Neuronal stem cell (in vitro differentiated cells): ENCODE measurements at regions not wholly inside any gene's neighbourhood (a gene's known extent, or its start where the extent isn't known, plus 50 kb on each side); places are given as distances from the start of the nearest gene placed in this dataset.

Experiments
- DNase-seq: peaks from one replicate; pipeline ENCODE4 v3.0.0-alpha.2; 2013; ENCODE audit warnings: low spot score
- H2AFZ ChIP-seq: one replicate; pipeline ENCODE4 v1.6.1; 2013; ENCODE audit warnings: mild to moderate bottlenecking, low read length, inconsistent platforms
- H2AK5ac ChIP-seq: 2 replicates; pipeline ENCODE4 v1.6.1; 2013; ENCODE audit warnings: low read depth, mild to moderate bottlenecking, inconsistent platforms, low read length, moderate library complexity, mixed read lengths
- H2BK120ac ChIP-seq: 2 replicates; pipeline ENCODE4 v1.6.1; 2013; ENCODE audit warnings: low read depth, mild to moderate bottlenecking, inconsistent platforms, low read length, moderate library complexity, mixed read lengths
- H2BK12ac ChIP-seq: one replicate; pipeline ENCODE4 v1.6.1; 2013; ENCODE audit warnings: low read length, inconsistent platforms
- H2BK15ac ChIP-seq: 2 replicates; pipeline ENCODE4 v1.6.1; 2013; ENCODE audit warnings: mild to moderate bottlenecking, low read length, inconsistent platforms, mixed read lengths
- H2BK5ac ChIP-seq: one replicate; pipeline ENCODE4 v1.6.1; 2013; ENCODE audit warnings: inconsistent platforms, mild to moderate bottlenecking, low read length, moderate library complexity
- H3K14ac ChIP-seq: one replicate; pipeline ENCODE4 v1.6.1; 2013; ENCODE audit warnings: low read length, inconsistent platforms
- H3K18ac ChIP-seq: 2 replicates; pipeline ENCODE4 v1.6.1; 2013; ENCODE audit warnings: low read length, inconsistent platforms
- H3K23ac ChIP-seq: 2 replicates; pipeline ENCODE4 v1.6.1; 2013; ENCODE audit warnings: low read depth, mild to moderate bottlenecking, mixed read lengths, low read length, inconsistent platforms; ENCODE audit not compliant: poor library complexity
- H3K27ac ChIP-seq: replicated peaks from 3 replicates; pipeline ENCODE4 v1.5.1; 2013; ENCODE audit warnings: low read length, inconsistent platforms
- H3K27me3 ChIP-seq, 3 experiments: 2 replicates each; pipeline ENCODE4 v1.6.1; 2013; ENCODE audit warnings: low read length in 3 of 3, mild to moderate bottlenecking in 2 of 3, inconsistent platforms in 1 of 3, low read depth in 1 of 3, mixed read lengths in 1 of 3, moderate library complexity in 1 of 3; ENCODE audit not compliant: control insufficient read depth in 3 of 3, insufficient read depth in 3 of 3
- H3K36me3 ChIP-seq, 2 donors: replicated peaks in 1 of 2; 2 replicates each; pipeline ENCODE4 v1.6.1; 2013; ENCODE audit warnings: low read length in 2 of 2; ENCODE audit not compliant: control insufficient read depth in 2 of 2, insufficient read depth in 2 of 2
- H3K4ac ChIP-seq: 2 replicates; pipeline ENCODE4 v1.6.1; 2013; ENCODE audit warnings: inconsistent platforms, mild to moderate bottlenecking, low read length, moderate library complexity
- H3K4me1 ChIP-seq, 2 donors: 1 replicate in 1 of 2; 2 replicates in 1 of 2; pipeline ENCODE4 v1.6.1; 2013; ENCODE audit warnings: low read length in 2 of 2, low read depth in 1 of 2; ENCODE audit not compliant: control insufficient read depth in 2 of 2, insufficient read depth in 1 of 2
- H3K4me2 ChIP-seq: one replicate; pipeline ENCODE4 v1.6.1; 2013; ENCODE audit warnings: mild to moderate bottlenecking, low read length, inconsistent platforms; ENCODE audit not compliant: insufficient read depth, poor library complexity, severe bottlenecking
- H3K4me3 ChIP-seq, 2 donors: 2 replicates each; pipeline ENCODE4 v1.5.1; 2013; ENCODE audit warnings: low read length in 2 of 2, mild to moderate bottlenecking in 2 of 2, inconsistent platforms in 1 of 2, moderate library complexity in 1 of 2
- H3K79me1 ChIP-seq: one replicate; pipeline ENCODE4 v1.6.1; 2013; ENCODE audit warnings: low read depth, mild to moderate bottlenecking, inconsistent platforms, low read length, moderate library complexity
- H3K9ac ChIP-seq: one replicate; pipeline ENCODE4 v1.6.1; 2013; ENCODE audit warnings: mild to moderate bottlenecking, low read depth, low read length, inconsistent platforms; ENCODE audit not compliant: poor library complexity
- H3K9me3 ChIP-seq, 2 donors: replicated peaks in 1 of 2; 2 replicates each; pipeline versions ENCODE3 to v1.6.1; 2013; ENCODE audit warnings: low read length in 2 of 2, mild to moderate bottlenecking in 2 of 2, inconsistent platforms in 1 of 2, low read depth in 1 of 2, mixed read lengths in 1 of 2, moderate library complexity in 1 of 2; ENCODE audit not compliant: control insufficient read depth in 2 of 2, insufficient read depth in 1 of 2
- H4K8ac ChIP-seq: one replicate; pipeline ENCODE4 v1.6.1; 2013; ENCODE audit warnings: low read depth, mild to moderate bottlenecking, inconsistent platforms, low read length, moderate library complexity
- H4K91ac ChIP-seq: one replicate; pipeline ENCODE4 v1.6.1; 2013; ENCODE audit warnings: low read length, low read depth, mild to moderate bottlenecking, inconsistent platforms; ENCODE audit not compliant: poor library complexity
- WGBS, 2 donors: extraction: QIAGEN DNeasy Blood & Tissue Kit; methylation state at CpG; one replicate each; pipeline ENCODE4 v1.1.7; 2013; ENCODE audit warnings: missing lambda C conversion rate in 2 of 2, mixed read lengths in 1 of 2; ENCODE audit not compliant: insufficient read length in 2 of 2, insufficient replicate concordance in 1 of 2; ENCODE audit errors: extremely low coverage in 2 of 2; 5-methylcytosine and 5-hydroxymethylcytosine counted together

DNA sequence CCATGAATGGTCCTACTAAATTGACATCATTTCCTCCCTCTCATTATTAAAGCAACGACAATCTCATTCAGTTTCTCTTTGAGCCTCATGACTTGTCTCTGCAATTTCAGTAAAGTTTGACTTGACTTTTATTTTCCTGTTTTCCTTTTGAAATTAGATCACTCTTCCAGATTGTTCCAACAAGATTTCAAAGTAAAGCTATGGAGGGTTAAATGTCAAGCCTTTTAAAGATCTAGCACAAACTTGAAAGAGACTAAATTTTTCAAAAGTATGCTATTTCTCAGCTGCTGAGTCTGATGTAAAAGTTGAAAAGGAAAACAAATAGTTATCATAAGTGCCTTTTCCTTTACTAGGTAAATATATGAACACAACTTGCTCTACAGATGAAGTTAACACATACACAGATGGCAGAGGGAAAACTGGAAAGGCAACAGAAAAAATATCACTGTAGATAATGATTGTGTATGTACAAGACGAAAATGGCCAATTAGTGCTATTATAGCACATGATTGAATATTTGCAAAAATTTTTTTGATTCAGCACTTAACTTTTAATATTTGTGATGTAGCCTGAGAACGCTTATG is 200.6 kb downstream of the WDR11 start:
- Histone ChIP-seq H4K8ac (no peak overlapping the region), H3K18ac (no peak overlapping the region), H3K27ac (no peak overlapping the region), H3K79me1 (no peaks in the 10 kb centered on the region), H2BK15ac (no peak overlapping the region), H3K27me3 (no peaks in the 10 kb centered on the region), H2AFZ (no peak overlapping the region), H3K23ac (no peak overlapping the region), H2AK5ac (no peak overlapping the region), H2BK12ac (no peak overlapping the region), H3K9me3 (no peaks in the 10 kb centered on the region), H3K4ac (no peak overlapping the region), H3K9ac (no peak overlapping the region), H2BK5ac (no peak overlapping the region), H3K4me2 (no peak overlapping the region), H2BK120ac (no peak overlapping the region), H4K91ac (no peak overlapping the region), H3K4me1 (no peaks in the 10 kb centered on the region), H3K4me3 (no peak overlapping the region), H3K14ac (no peak overlapping the region), H3K36me3 (no peaks in the 10 kb centered on the region)
- no peak for DNase-seq
- WGBS, 2 donors: no CpG with 5 or more reads among the region's 3 CpGs

DNA sequence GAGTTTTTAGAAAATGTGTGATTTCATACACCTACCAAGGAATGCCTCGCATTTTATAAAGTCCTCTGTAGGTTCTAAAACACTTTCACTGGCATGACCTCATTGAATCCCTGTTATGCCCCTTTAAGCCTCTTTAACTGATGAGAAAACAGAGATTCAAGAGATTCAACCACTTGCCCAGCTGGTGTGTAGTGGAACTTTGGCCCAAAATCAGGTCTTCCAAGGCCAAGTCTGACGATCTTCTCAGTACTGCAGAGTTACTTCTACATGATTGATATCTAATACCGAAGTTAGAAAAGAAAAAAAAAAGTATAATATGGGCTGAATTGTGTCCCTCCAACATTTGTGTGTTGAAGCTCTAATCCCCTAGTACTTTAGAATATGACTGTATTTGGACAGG is 202.0 kb downstream of the WDR11 start:
- H3K4me2 ChIP-seq: no peak overlapping the region
- H2BK5ac ChIP-seq: no peak overlapping the region
- WGBS, 2 donors: no CpG with 5 or more reads among the region's 3 CpGs
- H4K91ac ChIP-seq: no peak overlapping the region
- H3K23ac ChIP-seq: no peak overlapping the region
- no peaks in the 10 kb centered on the region for H3K4me1 ChIP-seq
- H2AFZ ChIP-seq: no peak overlapping the region
- no peak overlapping the region for H3K18ac ChIP-seq
- H3K27me3 ChIP-seq: no peaks in the 10 kb centered on the region
- H4K8ac ChIP-seq: no peak overlapping the region
- no peaks in the 10 kb centered on the region for H3K79me1 ChIP-seq
- no peak overlapping the region for H3K4ac ChIP-seq
- no peak overlapping the region for H3K14ac ChIP-seq
- no peak overlapping the region for H3K4me3 ChIP-seq
- no peak overlapping the region for H2BK12ac ChIP-seq
- no peak overlapping the region for H2BK15ac ChIP-seq
- H3K9ac ChIP-seq: no peak overlapping the region
- DNase-seq: no peak
- H3K36me3 ChIP-seq: no peaks in the 10 kb centered on the region
- no peaks in the 10 kb centered on the region for H3K9me3 ChIP-seq
- no peak overlapping the region for H2BK120ac ChIP-seq
- no peak overlapping the region for H3K27ac ChIP-seq
- H2AK5ac ChIP-seq: no peak overlapping the region

DNA sequence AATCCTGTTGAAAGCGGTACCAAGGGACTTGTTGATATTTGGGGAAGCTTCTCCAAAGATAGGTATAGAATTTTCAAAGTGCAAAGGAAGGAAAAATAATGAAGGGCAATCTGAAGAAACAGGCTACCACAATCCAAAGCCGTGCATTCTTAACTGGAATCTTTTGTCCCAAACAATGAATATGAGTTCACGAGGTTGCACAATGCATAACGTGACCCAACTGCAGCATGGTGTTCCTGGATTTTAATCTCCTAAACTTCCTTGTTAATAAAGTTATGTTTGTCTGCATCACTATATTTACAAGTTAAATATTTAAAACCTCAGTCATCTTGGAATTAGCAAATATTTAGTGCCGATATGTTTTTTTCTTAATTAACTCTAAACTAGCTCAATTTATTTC is 203.7 kb downstream of the WDR11 start:
- no peak overlapping the region for H4K8ac ChIP-seq
- H2BK5ac ChIP-seq: no peak overlapping the region
- H2BK15ac ChIP-seq: no peak overlapping the region
- no peak overlapping the region for H3K18ac ChIP-seq
- no peak overlapping the region for H3K14ac ChIP-seq
- no peak overlapping the region for H4K91ac ChIP-seq
- no peak overlapping the region for H3K4me3 ChIP-seq
- H2BK120ac ChIP-seq: no peak overlapping the region
- no peaks in the 10 kb centered on the region for H3K36me3 ChIP-seq
- H3K4me2 ChIP-seq: no peak overlapping the region
- H3K4ac ChIP-seq: no peak overlapping the region
- H2AK5ac ChIP-seq: no peak overlapping the region
- no CpG with 5 or more reads among the region's 5 CpGs for WGBS, 2 donors
- H2AFZ ChIP-seq: no peak overlapping the region
- H3K27ac ChIP-seq: no peak overlapping the region
- H3K23ac ChIP-seq: no peak overlapping the region
- no peak overlapping the region for H2BK12ac ChIP-seq
- H3K79me1 ChIP-seq: no peaks in the 10 kb centered on the region
- no peaks in the 10 kb centered on the region for H3K9me3 ChIP-seq
- H3K27me3 ChIP-seq: no peaks in the 10 kb centered on the region
- H3K4me1 ChIP-seq: no peaks in the 10 kb centered on the region
- DNase-seq: no peak
- H3K9ac ChIP-seq: no peak overlapping the region

DNA sequence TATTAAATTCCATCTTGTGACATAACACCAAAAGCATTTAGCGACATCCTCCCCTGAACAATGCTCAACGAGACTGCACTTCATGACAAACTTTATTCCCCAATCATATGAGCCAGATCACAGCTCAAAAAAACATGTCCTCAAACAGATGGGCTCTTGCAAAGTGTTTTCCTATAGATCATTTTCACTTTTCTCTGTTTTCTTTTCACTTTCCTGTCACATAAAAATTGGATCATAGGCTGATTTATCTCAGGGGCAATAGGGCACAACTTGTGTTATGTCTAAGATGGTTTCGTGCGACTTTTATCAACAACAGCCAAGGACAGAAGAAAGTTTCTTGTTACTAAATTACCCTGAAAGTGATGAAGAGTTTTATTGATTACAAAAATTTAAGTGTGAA is 206.1 kb downstream of the WDR11 start:
- WGBS, 2 donors: no CpG with 5 or more reads among the region's 4 CpGs
- Histone ChIP-seq H3K36me3 (no peaks in the 10 kb centered on the region), H2BK5ac (no peak overlapping the region), H4K91ac (no peak overlapping the region), H3K79me1 (no peaks in the 10 kb centered on the region), H3K18ac (no peak overlapping the region), H3K9me3 (no peaks in the 10 kb centered on the region), H3K14ac (no peak overlapping the region), H3K9ac (no peak overlapping the region), H3K23ac (no peak overlapping the region), H2BK15ac (no peak overlapping the region), H3K4ac (no peak overlapping the region), H2AFZ (no peak overlapping the region), H3K27me3 (no peaks in the 10 kb centered on the region), H3K27ac (no peak overlapping the region), H4K8ac (no peak overlapping the region), H3K4me2 (no peak overlapping the region), H3K4me3 (no peak overlapping the region), H2BK120ac (no peak overlapping the region), H2AK5ac (no peak overlapping the region), H2BK12ac (no peak overlapping the region), H3K4me1 (no peaks in the 10 kb centered on the region)
- no peak for DNase-seq
